NAMALWA (cell line): ENCODE measurements at regions not wholly inside any gene's neighbourhood (a gene's known extent, or its start where the extent isn't known, plus 50 kb on each side); places are given as distances from the start of the nearest gene placed in this dataset.
"Not testable (repeated sequence)": the region's sequence is repeated elsewhere in the genome, so short reads cannot be mapped to it uniquely, and the experiment has no call there.

Experiments used
- DNase-seq: peaks from one replicate; pipeline ENCODE4 v3.0.0-alpha.2; 2015; ENCODE audit warnings: low spot score

- not testable (repeated sequence) for DNase-seq
Observed at GRCh38 chr1:219863816-219864215, 64.5 kb downstream of the SLC30A10 start.

GRCh38 chr1:219862366-219862765 lies 66.0 kb downstream of the SLC30A10 start:
- DNase-seq, result no peak

DNA sequence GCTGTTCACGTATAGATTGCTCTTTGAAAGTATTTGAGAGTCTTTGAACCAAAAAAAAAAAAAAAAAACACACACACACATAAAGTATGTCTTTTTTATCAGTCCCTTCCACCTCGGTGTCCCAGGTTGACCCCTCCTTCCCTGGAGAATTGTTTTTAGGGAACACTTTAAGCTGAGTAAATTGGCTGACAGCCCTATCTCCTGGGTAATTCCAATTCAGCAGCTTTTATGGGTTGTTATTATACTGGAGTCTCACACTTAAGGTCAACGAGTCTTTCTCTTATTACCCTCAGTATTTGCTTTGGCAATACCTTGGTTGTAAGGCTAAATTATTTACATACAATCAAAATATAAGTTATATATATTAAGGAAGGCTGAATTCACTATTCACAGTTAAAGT lies 69.4 kb downstream of the SLC30A10 start:
- DNase-seq, result no peak

- no peak for DNase-seq
Observed at GRCh38 chr1:219847215-219847855, 81.0 kb downstream of the SLC30A10 start.

- not testable (repeated sequence) for DNase-seq
Observed at GRCh38 chr1:219839595-219839994, 88.8 kb downstream of the SLC30A10 start.

- DNase-seq, result no peak
Observed at GRCh38 chr1:219837994-219838294, 90.4 kb downstream of the SLC30A10 start.

DNA sequence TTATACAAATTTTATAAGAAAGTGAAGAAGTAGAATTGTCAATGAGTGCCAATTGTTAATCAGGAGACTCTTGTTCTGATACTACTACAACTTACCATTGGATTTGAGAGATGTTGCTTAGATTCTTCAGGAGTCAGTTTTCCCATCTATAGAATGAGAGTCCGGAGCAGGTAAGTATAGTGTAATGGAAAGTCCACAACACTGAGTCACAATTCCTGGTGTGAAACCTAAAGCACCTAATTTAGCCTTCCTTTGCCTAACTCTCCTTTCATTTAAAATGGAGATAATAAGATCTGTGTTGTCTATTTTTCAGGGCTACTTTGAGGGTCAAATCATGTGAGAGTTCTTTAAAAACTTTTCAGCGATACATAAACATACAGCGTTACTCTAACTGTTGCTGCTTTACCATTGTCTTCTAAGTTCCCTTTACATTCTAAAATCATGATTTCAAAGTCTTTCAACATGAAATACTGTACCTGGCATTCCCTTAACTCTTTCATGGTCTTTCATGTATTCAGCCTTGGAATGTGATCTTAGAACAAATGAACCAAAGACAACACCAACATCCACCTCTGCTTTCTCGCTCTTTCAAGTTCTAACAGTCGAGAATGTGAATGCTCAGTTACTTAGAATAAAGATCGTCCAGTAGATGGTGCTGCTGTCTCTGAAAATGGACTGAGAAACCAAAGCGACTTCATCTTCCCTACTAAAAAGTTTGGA lies 90.9 kb downstream of the SLC30A10 start:
- peak; percentile 65 for DNase-seq

DNA sequence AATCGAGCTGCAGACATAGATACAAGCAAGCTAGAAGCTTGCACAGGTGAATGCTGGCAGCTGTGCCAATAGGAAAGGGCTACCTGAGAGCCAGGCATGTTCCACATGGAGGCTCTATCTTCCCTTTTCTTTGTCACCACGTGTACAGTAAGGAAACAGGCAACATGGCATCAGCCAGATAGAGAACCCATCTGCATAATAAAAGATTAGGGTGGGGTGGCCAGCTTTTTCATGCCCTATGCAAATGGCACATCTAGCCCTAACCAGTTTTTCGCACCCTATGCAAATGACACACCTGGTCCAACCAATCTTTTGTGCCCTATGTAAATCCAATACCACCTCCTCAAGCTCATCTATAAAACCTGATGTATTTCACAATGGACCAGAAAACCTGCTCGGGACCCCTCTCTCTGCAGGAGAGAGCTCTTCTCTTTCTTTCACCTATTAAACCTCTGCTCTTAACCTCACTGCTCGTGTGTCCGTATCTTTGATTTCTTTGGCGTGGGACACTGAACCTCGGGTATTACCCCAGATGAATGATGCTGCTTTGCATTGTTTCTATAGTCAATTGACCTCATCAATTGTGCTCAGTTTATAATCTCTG lies 93.9 kb downstream of the SLC30A10 start:
- DNase-seq, result no peak

GRCh38 chr1:219833214-219833815 lies 95.0 kb downstream of the SLC30A10 start:
- no peak for DNase-seq

GRCh38 chr1:219826290-219826689 lies 102.1 kb downstream of the SLC30A10 start:
- no peak for DNase-seq

GRCh38 chr1:219825355-219825754 lies 103.0 kb downstream of the SLC30A10 start:
- DNase-seq, result no peak

GRCh38 chr1:219824338-219824737 lies 104.0 kb downstream of the SLC30A10 start:
- no peak for DNase-seq

GRCh38 chr1:219820551-219820950 lies 107.8 kb downstream of the SLC30A10 start:
- DNase-seq, result no peak

- DNase-seq, result no peak
Observed at GRCh38 chr1:219817914-219818313, 110.4 kb downstream of the SLC30A10 start.

DNA sequence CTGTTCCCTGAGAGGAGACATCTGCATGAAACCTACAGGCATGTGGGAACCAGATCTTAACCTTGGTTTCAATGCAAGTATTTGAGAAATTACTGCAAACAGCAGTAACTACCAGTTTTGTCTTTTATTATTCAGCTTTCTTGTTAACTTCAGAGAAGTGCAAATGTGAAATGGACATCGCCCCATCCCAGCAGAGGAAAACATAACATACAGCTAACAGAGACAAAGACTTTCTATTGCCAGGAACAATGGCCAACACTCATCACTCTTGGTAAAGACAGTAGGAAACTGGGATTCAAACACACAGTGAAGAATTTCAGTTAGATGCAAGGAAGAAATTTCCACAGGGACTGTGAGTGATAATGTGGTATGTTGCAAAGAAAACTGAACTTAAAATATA lies 115.1 kb downstream of the SLC30A10 start:
- no peak for DNase-seq

DNA sequence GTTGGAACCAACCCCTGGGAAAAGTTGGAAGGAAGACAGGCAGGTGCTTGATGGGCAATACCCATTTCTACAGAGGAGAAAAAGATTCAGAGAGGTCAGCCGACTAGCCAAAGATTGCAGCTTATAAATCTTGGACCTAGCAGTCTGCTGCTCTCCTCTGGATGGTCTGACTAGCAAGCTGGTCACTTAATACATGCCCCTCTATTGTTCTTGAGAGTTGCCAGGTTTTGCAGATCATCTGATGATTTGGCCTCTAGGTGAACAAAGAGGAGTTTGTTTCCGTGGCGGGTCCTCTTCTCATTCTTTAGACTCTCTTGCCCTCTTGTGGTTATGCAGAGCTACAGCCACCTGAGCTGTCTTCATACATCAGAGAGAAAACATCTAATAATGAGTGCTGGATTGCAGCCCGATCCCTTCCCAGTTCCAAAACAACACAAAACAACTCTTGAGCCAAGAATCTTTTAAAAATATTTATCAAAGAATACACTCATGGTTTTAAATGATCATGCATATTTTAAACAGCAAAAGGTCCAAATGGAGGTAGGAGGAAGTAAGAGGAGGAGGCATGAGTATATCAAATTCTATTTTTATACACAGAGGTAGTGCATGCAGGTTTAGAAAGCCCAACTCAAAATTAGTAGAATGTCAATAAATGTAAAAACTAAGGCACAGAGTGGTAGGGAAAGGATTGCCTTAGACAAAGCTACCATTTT lies 115.7 kb downstream of the SLC30A10 start:
- DNase-seq, result peak; percentile 73

DNA sequence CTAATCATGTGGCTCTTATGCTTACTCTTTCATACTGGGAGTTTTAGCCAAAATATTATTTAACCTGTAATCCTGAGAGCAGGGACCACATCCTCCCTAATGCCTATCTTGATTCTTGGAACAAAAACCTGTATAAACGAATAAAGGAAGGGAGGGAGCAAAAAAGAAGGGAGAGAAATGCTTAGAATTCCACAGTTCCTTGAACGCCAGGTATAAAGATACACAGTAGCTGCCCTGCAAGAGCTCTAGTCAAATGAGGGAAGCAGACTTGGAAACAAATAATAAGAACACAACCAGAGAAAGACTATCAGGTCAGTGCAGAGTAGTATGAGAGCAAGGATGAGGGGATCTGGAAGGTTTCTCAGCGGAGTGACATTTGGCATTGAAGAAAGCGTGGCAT lies 116.3 kb downstream of the SLC30A10 start:
- no peak for DNase-seq

- no peak for DNase-seq
Observed at GRCh38 chr1:219810451-219810850, 117.9 kb downstream of the SLC30A10 start.

- DNase-seq, result no peak
Observed at GRCh38 chr1:219808790-219809189, 119.6 kb downstream of the SLC30A10 start.

DNA sequence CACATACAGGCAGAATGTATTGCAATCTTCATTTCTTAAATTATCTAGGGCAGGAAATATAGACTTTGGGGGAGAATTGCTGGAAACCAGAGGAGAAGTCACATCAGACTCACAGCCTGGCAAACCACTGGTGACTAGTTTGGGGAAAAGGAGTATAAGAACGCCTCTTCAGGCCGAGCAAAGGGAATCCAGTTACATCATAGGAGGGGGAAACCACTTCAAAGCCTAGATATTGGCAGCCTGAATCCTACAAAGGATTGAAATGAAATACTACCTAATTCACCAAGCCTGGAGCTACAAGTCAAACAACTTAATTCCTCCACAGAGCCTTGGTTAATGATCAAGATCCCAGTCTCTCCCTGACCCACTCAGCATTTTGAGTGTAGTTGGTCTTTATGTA lies 121.7 kb downstream of the SLC30A10 start:
- DNase-seq, result no peak

DNA sequence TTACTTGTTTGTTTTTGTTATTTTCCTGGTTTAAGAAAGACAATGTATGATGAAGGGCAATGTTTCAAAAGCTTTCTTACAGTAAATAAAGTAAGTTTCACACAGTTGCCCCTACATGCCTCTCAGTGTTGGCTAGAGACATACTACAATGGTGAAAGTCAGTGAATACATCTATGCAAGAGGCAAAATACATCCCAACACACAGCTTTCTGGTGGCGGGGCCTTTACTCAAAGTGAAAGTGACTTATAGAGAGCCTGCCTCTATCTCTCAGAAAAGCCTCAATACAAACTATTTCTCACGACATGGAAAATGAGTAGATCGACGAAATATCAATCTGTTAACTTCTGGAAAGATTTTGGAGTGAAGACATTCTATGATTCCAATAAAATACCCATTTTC lies 122.3 kb downstream of the SLC30A10 start:
- no peak for DNase-seq

DNA sequence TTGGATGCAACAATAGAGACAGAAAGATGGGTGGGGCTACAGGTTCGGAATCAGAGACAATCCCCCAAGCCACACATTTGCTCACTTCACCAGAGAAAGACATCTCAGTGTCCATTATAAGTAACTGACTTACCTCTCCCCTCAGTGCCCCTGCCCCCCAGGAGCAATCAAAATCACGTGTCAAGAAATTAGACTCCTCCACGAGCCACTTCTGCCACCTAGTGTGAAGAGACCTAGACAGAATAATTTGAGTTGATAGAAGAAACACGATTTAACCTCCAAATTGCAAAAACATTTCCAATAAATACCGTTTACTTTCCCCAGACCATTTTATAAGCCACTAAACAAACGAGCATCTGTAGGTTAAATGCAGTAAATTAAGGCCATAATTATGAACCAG lies 123.2 kb downstream of the SLC30A10 start:
- no peak for DNase-seq
